ENCODE measurements at regions not wholly inside any gene's neighbourhood (a gene's known extent, or its start where the extent isn't known, plus 50 kb on each side); places are given as distances from the start of the nearest gene placed in this dataset.

- H3K14ac ChIP-seq (replicated peaks; ENCODE audit: low read depth, low read length): no peak overlapping the region
- TF ChIP-seq CEBPB (IDR thresholded peaks at IDR 0.05; ENCODE audit: low read depth, low read length): no peak
- TF ChIP-seq MXI1 (IDR thresholded peaks at IDR 0.05; ENCODE audit: borderline replicate concordance, low read depth, low read length): no peak
- no peak for TF ChIP-seq USF2 (IDR thresholded peaks at IDR 0.05; ENCODE audit: low read depth, low read length)
- no peak for TF ChIP-seq MAZ (IDR thresholded peaks at IDR 0.05; ENCODE audit: borderline replicate concordance, low read depth, low read length)
- no peak for TF ChIP-seq NFE2L2 (IDR thresholded peaks at IDR 0.05; ENCODE audit: low read depth, low read length)
- TF ChIP-seq MAFK (IDR thresholded peaks at IDR 0.05; ENCODE audit: low read depth, low read length): no peak
- TF ChIP-seq RFX5 (IDR thresholded peaks at IDR 0.05; ENCODE audit: low read depth, low read length): no peak
- TF ChIP-seq ELK1 (IDR thresholded peaks at IDR 0.05; ENCODE audit: borderline replicate concordance, low read depth, low read length): no peak
- no peak for TF ChIP-seq FOS (IDR thresholded peaks at IDR 0.05; ENCODE audit: low read depth, low read length)
- TF ChIP-seq POLR2A (IDR thresholded peaks at IDR 0.05; ENCODE audit: low read depth, low read length): no peak
- no peak for TF ChIP-seq RAD21 (IDR thresholded peaks at IDR 0.05; ENCODE audit: low read length)
- in situ Hi-C loops (cut with MboI; ENCODE audit: low sequenced_read_pairs) (no loop called here), intact Hi-C loops (cut with micrococcal nuclease) (no loop called here), dilution Hi-C loops (cut with HindIII; ENCODE audit: low sequenced_read_pairs, unreplicated experiment) (no loop called here)
- H2AK5ac ChIP-seq (ENCODE audit: low read depth, low read length): no peak overlapping the region
- H2BK20ac ChIP-seq (ENCODE audit: low read depth, low read length): no peak overlapping the region
- no peak for ATAC-seq (ENCODE audit: low read depth)
- H3K9me1 ChIP-seq (ENCODE audit: insufficient read depth, low read length): no peaks in the 10 kb centered on the region
- H3K23ac ChIP-seq (ENCODE audit: low read depth, low read length): no peak overlapping the region
- H3K36me3 ChIP-seq (ENCODE audit: control insufficient read depth, insufficient read depth, low read length): no peaks in the 10 kb centered on the region
- no peak overlapping the region for H4K91ac ChIP-seq (ENCODE audit: insufficient read depth, low read depth, low read length)
- H3K4me1 ChIP-seq (ENCODE audit: control insufficient read depth, insufficient read depth, low read length): no peaks in the 10 kb centered on the region
- no peak overlapping the region for H2BK120ac ChIP-seq (ENCODE audit: low read depth, low read length)
- POLR2A ChIA-PET (ENCODE audit: unreplicated experiment): no interaction called here
- H3K18ac ChIP-seq (ENCODE audit: low read depth, low read length): no peak overlapping the region
- H3K9ac ChIP-seq (ENCODE audit: low read depth, low read length): no peak overlapping the region
- H2AFZ ChIP-seq (replicated peaks; ENCODE audit: low read length, poor library complexity): no peak overlapping the region
- H2AK9ac ChIP-seq (replicated peaks; ENCODE audit: low read depth, low read length, poor library complexity): no peak overlapping the region
- CTCF ChIA-PET: no interaction called here
- H3K9me3 ChIP-seq (ENCODE audit: control insufficient read depth, insufficient read depth, low read length): peaks cover 2% of the 10 kb centered on the region; the same call in 1 of the 2 replicates
- no peaks in the 10 kb centered on the region for H3K79me1 ChIP-seq (ENCODE audit: low read depth in 1 of 2, low read length in 2 of 2)
- no peaks in the 10 kb centered on the region for H3K27me3 ChIP-seq (ENCODE audit: control insufficient read depth, insufficient read depth, low read length)
- WGBS, 2 experiments (ENCODE audit: extremely low coverage in 2 of 2, insufficient read length in 1 of 2): no CpG with 5 or more reads among the region's 1 CpG
- BruUV-seq (replicated peaks): no TSS peak
- no peak overlapping the region for H2BK15ac ChIP-seq (ENCODE audit: low read depth, low read length)
- no peaks in the 10 kb centered on the region for H4K20me1 ChIP-seq (ENCODE audit: insufficient read depth, low read length)
- no peak overlapping the region for H3K4me3 ChIP-seq (ENCODE audit: insufficient read depth, low read depth, low read length)
- no peak overlapping the region for H4K8ac ChIP-seq (ENCODE audit: low read depth in 2 of 2, low read length in 2 of 2)
- H3K4me2 ChIP-seq (ENCODE audit: low read depth, low read length): no peak overlapping the region
- no peak overlapping the region for H3K27ac ChIP-seq (ENCODE audit: insufficient read depth, low read length)
- H2BK5ac ChIP-seq (ENCODE audit: low read depth, low read length, poor library complexity, severe bottlenecking): no peak overlapping the region
- no peak overlapping the region for H3K56ac ChIP-seq (ENCODE audit: extremely low read depth, insufficient read depth, low read length)
- DNase-seq: no peak
- H4K5ac ChIP-seq (ENCODE audit: low read depth, low read length): no peak overlapping the region
- H3K4ac ChIP-seq (ENCODE audit: low read depth, low read length): no peak overlapping the region
Observed at GRCh38 chr4:166625018-166625637, 609.2 kb downstream of the SPOCK3 start.

Data from IMR-90 (cell line).